BE2C (cell line): ENCODE measurements at regions not wholly inside any gene's neighbourhood (a gene's known extent, or its start where the extent isn't known, plus 50 kb on each side); places are given as distances from the start of the nearest gene placed in this dataset.

Experiments used
- DNase-seq: peaks from one replicate; pipeline ENCODE4 v3.0.0-alpha.2; 2020
- H3K27me3 ChIP-seq: fragments of 250-450 bp; sonication (Bioruptor Pico); 2 replicates; pipeline ENCODE4 v1.5.1; 2020; ENCODE audit warnings: mild to moderate bottlenecking
- H3K36me3 ChIP-seq: fragments of 250-450 bp; sonication (Bioruptor Pico); 2 replicates; pipeline ENCODE4 v1.5.1; 2020; ENCODE audit warnings: mild to moderate bottlenecking
- H3K4me1 ChIP-seq: fragments of 250-450 bp; sonication (Bioruptor Pico); 2 replicates; pipeline ENCODE4 v1.5.1; 2020
- H3K4me3 ChIP-seq: 2 replicates; pipeline ENCODE4 v1.5.1; 2011; ENCODE audit warnings: low read depth, low read length
- H3K9me3 ChIP-seq: fragments of 250-450 bp; sonication (Bioruptor Pico); 2 replicates; pipeline ENCODE4 v1.5.1; 2020
- CTCF ChIP-seq: IDR thresholded peaks from 2 replicates; pipeline ENCODE4 v1.5.1; 2012; ENCODE audit warnings: mild to moderate bottlenecking, low read depth, low read length

DNA sequence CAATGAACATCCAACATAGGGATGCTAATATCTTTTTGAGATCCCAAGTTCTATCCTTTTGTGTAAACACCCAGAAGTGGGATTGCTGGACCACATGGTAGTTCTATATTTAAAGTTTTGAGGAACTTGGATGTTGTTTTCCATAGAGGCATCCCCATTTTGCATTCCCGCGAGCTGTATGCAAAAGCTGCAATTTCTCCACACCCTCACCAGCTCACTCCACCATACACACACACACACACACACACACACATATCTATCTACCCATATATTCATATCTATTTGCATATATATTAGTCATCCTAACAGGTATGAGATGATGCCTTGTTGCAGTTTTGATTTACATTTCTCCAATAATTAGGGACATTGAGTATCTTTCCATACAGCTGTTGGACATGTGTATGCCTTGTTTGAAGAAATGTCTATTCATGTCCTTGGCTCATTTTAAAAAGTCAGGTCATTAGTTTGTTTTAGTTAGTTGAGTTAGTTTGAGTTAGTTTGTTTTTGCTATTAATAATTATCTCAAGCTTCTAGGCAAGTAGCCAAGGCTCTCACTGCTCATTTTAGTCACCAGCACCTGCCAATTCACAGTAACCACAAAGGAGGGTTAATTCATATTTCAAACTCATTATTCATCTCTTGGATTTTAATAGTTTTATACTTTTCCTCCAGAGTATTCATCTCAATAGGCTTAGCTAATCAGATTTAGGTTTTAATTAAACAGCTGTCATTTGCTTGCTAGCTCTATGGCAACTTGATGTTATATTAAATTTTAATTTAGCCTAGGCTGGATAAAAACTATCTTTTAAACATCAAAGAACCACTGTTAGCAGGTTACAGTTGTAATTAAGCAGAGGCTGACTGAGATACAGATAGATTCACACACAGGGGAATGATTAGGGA is 1435.9 kb upstream of the TMEM132C start:
- Histone ChIP-seq H3K36me3 (no peaks in the 10 kb centered on the region), H3K27me3 (no peaks in the 10 kb centered on the region), H3K4me3 (no peak overlapping the region), H3K4me1 (no peaks in the 10 kb centered on the region), H3K9me3 (no peaks in the 10 kb centered on the region)
- DNase-seq, result no peak
- no peak for TF ChIP-seq CTCF

GRCh38 chr12:126837697-126838096 is 1429.3 kb upstream of the TMEM132C start:
- Histone ChIP-seq H3K9me3 (no peaks in the 10 kb centered on the region), H3K4me1 (no peaks in the 10 kb centered on the region), H3K27me3 (no peaks in the 10 kb centered on the region), H3K4me3 (no peak overlapping the region), H3K36me3 (no peaks in the 10 kb centered on the region)
- no peak for DNase-seq
- no peak for TF ChIP-seq CTCF

- no peak for DNase-seq
- no peak for TF ChIP-seq CTCF
- H3K36me3 ChIP-seq, result no peaks in the 10 kb centered on the region
- no peaks in the 10 kb centered on the region for H3K27me3 ChIP-seq
- H3K4me1 ChIP-seq, result no peaks in the 10 kb centered on the region
- no peaks in the 10 kb centered on the region; the same call in 1 of the 2 replicates for H3K9me3 ChIP-seq
- H3K4me3 ChIP-seq, result no peak overlapping the region
These were observed 1422.9 kb upstream of the TMEM132C start for GRCh38 chr12:126843915-126844669.

DNA sequence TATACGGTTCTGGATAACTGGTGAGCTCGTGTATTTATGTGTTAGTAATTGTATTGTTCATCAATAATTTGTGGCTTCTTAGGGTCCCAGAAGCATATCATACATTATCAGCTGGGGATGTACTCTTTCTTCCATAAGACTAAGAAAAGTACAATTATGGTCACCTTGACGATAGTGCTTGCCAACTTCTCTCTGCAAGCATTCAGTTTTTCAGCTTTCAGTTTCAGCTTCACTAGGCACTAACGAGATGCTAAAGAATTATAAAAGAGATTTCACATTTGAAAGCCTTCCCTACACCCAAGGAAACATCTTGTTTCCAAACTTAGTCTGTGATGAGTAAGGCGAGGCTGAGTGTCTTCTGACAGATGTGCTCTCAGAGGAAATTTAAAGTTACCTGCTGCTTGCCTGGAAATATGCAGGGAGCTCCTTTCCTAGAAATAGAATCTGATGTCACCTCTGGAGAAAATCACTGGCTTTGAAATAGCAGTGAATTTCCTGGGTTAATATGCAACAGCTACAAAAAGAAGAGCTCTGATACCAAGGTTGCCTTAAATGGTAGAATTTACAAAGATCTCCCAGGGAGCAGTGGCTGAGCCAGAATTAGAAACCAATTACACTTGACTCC is 1419.9 kb upstream of the TMEM132C start:
- TF ChIP-seq CTCF, result no peak
- no peaks in the 10 kb centered on the region; the same call in 1 of the 2 replicates for H3K9me3 ChIP-seq
- H3K36me3 ChIP-seq, result no peaks in the 10 kb centered on the region
- no peak overlapping the region for H3K4me3 ChIP-seq
- no peaks in the 10 kb centered on the region for H3K4me1 ChIP-seq
- DNase-seq, result no peak
- no peaks in the 10 kb centered on the region for H3K27me3 ChIP-seq

- H3K4me1 ChIP-seq, result no peaks in the 10 kb centered on the region
- no peak overlapping the region for H3K4me3 ChIP-seq
- no peak for DNase-seq
- H3K9me3 ChIP-seq, result no peaks in the 10 kb centered on the region; the same call in 1 of the 2 replicates
- H3K27me3 ChIP-seq, result no peaks in the 10 kb centered on the region
- TF ChIP-seq CTCF, result no peak
- H3K36me3 ChIP-seq, result no peaks in the 10 kb centered on the region
These were observed 1411.2 kb upstream of the TMEM132C start for GRCh38 chr12:126855768-126856167.
